ENCODE measurements at regions not wholly inside any gene's neighbourhood (a gene's known extent, or its start where the extent isn't known, plus 50 kb on each side); places are given as distances from the start of the nearest gene placed in this dataset.

DNA sequence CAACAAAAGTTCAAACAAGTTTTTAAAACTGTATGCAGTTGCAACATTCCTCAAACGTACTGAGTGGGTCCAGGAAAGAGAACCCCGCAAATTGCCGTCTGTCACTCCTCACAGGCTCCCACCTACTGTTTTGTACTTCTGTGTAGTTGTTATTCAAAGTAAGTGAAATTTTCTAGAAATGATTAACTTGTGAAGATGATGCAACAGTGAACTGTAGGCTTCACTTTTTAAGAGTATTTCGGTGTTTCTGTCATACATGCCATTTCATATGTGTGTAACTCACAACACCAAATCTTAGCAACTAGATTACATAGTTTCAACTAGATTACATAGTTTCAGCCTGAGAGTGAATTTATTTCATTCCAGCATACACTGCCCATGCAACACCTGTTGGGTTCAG lies 226.0 kb upstream of the TANK start:
- TF ChIP-seq, protein P1, sequence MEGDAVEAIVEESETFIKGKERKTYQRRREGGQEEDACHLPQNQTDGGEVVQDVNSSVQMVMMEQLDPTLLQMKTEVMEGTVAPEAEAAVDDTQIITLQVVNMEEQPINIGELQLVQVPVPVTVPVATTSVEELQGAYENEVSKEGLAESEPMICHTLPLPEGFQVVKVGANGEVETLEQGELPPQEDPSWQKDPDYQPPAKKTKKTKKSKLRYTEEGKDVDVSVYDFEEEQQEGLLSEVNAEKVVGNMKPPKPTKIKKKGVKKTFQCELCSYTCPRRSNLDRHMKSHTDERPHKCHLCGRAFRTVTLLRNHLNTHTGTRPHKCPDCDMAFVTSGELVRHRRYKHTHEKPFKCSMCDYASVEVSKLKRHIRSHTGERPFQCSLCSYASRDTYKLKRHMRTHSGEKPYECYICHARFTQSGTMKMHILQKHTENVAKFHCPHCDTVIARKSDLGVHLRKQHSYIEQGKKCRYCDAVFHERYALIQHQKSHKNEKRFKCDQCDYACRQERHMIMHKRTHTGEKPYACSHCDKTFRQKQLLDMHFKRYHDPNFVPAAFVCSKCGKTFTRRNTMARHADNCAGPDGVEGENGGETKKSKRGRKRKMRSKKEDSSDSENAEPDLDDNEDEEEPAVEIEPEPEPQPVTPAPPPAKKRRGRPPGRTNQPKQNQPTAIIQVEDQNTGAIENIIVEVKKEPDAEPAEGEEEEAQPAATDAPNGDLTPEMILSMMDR (IDR thresholded peaks at IDR 0.05): no peak
- TF ChIP-seq EZH2 (IDR thresholded peaks at IDR 0.05; ENCODE audit: borderline replicate concordance, insufficient read depth, low read depth, low read length, poor library complexity, severe bottlenecking): no peak

Data from B cell (primary cell).